Fibroblast of lung (primary cell): ENCODE measurements at regions not wholly inside any gene's neighbourhood (a gene's known extent, or its start where the extent isn't known, plus 50 kb on each side); places are given as distances from the start of the nearest gene placed in this dataset.

Experiments
- CTCF ChIP-seq, 2 donors: IDR thresholded peaks in 1 of 2; conservative IDR thresholded peaks in 1 of 2; 1 replicate in 1 of 2; 2 replicates in 1 of 2; pipeline ENCODE4 v1.5.1; 2011 to 2012; ENCODE audit warnings: low read length in 2 of 2, control low read depth in 1 of 2, inconsistent platforms in 1 of 2, low read depth in 1 of 2, mild to moderate bottlenecking in 1 of 2
- EZH2 ChIP-seq: IDR thresholded peaks from 2 replicates; pipeline ENCODE4 v1.5.1; 2012; ENCODE audit warnings: low read length, control low read depth, mild to moderate bottlenecking; ENCODE audit errors: missing control alignments

GRCh38 chr16:52869243-52869642 lies 183.5 kb downstream of the CHD9NB start:
- no peak for TF ChIP-seq CTCF (conservative IDR thresholded peaks at IDR 0.05 in 1 of 2, IDR thresholded peaks at IDR 0.05 in 1 of 2; ENCODE audit: low read depth in 1 of 2, low read length in 2 of 2)
- no peak for TF ChIP-seq EZH2
